Esophagus squamous epithelium (tissue), 5 donors: ENCODE measurements at regions not wholly inside any gene's neighbourhood (a gene's known extent, or its start where the extent isn't known, plus 50 kb on each side); places are given as distances from the start of the nearest gene placed in this dataset.

Experiments
- DNase-seq: peaks from one replicate; lab custom pipeline; 2025; lab: John Stamatoyannopoulos, UW
- H3K27ac ChIP-seq, 4 donors: fragments of 200-600 bp; sonication (generic); one replicate each; pipeline ENCODE4 v1.5.1; 2016 to 2019; ENCODE audit warnings: mild to moderate bottlenecking in 1 of 4
- H3K27me3 ChIP-seq, 4 donors: fragments of 200-600 bp; sonication (generic); 1 replicate in 3 of 4; 2 replicates in 1 of 4; pipeline versions ENCODE4 v1.5.1 to v1.6.0; 2017 to 2021; ENCODE audit warnings: antibody characterized with exemption in 1 of 4
- H3K36me3 ChIP-seq, 3 donors: fragments of 200-600 bp; sonication (generic); one replicate each; pipeline ENCODE4 v1.5.1; 2016 to 2019
- H3K4me1 ChIP-seq, 3 donors: fragments of 200-600 bp; sonication (generic); one replicate each; pipeline ENCODE4 v1.5.1; 2017 to 2019
- H3K4me3 ChIP-seq, 4 donors: fragments of 200-600 bp; sonication (generic); 1 replicate in 3 of 4; 2 replicates in 1 of 4; pipeline ENCODE4 v1.5.1; 2016 to 2019; ENCODE audit warnings: mild to moderate bottlenecking in 2 of 4, moderate library complexity in 1 of 4
- H3K9me3 ChIP-seq, 3 donors: fragments of 200-600 bp; sonication (generic); one replicate each; pipeline ENCODE4 v1.5.1; 2016 to 2019
- POLR2A ChIP-seq, 4 donors: fragments of 450-650 bp; IDR thresholded peaks; one replicate each; pipeline ENCODE4 v1.6.1; 2017; ENCODE audit warnings: antibody characterized with exemption in 4 of 4, mild to moderate bottlenecking in 4 of 4, moderate library complexity in 3 of 4
- WGBS, 2 donors: methylation state at CpG; one replicate each; pipeline ENCODE4 v1.1.5; 2018; 5-methylcytosine and 5-hydroxymethylcytosine counted together
- intact Hi-C: fragments of 100-400 bp; cut with DNase I; formaldehyde crosslinking; loops from one replicate; pipeline ENCODE4 v1.15.0; 2022
- TF ChIP-seq, protein P1 (sequence below), 6 experiments: fragments of 450-650 bp in 4 of 6; fragments of 200-600 bp in 2 of 6; sonication (generic) in 2 of 6; IDR thresholded peaks; one replicate each; pipeline ENCODE4 v1.5.1; 2016 to 2019; ENCODE audit warnings: antibody characterized with exemption in 6 of 6, mild to moderate bottlenecking in 4 of 6, moderate library complexity in 4 of 6
- donor health status: DM: yes; HTN: yes; CAD: no.

DNA sequence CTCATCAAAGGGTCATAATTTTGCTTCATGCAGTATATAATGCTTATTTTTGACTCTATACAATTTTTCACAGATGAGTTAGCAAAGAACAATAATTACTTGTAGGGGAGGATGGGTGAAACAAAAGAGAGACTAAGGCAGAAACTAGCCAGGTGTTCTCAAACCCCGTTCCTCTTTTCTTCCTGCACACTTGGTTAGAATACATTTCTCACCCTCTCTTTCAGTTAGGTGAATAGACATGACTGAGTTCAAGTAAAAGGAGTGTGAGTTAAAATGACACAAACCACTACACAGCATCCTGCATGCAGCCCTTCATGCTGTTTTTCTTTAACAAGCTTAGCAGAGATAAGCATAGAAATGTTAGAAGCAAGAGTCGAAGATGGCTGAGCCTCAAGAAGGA lies 922.2 kb downstream of the TBL1XR1 start:
- H3K36me3 ChIP-seq, result no peaks in the 10 kb centered on the region
- WGBS, 2 donors, result 61% methylated on average over 2 of the region's 2 CpGs
- H3K4me3 ChIP-seq, result no peak overlapping the region
- H3K9me3 ChIP-seq, result no peaks in the 10 kb centered on the region
- DNase-seq, result no peak
- peaks cover 0 to 12% (median 0%) of the 10 kb centered on the region in 3 donors for H3K4me1 ChIP-seq
- intact Hi-C loops, result no loop called here
- no peak overlapping the region for H3K27ac ChIP-seq
- TF ChIP-seq, protein P1, sequence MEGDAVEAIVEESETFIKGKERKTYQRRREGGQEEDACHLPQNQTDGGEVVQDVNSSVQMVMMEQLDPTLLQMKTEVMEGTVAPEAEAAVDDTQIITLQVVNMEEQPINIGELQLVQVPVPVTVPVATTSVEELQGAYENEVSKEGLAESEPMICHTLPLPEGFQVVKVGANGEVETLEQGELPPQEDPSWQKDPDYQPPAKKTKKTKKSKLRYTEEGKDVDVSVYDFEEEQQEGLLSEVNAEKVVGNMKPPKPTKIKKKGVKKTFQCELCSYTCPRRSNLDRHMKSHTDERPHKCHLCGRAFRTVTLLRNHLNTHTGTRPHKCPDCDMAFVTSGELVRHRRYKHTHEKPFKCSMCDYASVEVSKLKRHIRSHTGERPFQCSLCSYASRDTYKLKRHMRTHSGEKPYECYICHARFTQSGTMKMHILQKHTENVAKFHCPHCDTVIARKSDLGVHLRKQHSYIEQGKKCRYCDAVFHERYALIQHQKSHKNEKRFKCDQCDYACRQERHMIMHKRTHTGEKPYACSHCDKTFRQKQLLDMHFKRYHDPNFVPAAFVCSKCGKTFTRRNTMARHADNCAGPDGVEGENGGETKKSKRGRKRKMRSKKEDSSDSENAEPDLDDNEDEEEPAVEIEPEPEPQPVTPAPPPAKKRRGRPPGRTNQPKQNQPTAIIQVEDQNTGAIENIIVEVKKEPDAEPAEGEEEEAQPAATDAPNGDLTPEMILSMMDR (IDR thresholded peaks at IDR 0.05), result no peak
- no peak for TF ChIP-seq POLR2A (IDR thresholded peaks at IDR 0.05)
- H3K27me3 ChIP-seq, result peaks cover 0 to 6% (median 0%) of the 10 kb centered on the region in 4 donors

DNA sequence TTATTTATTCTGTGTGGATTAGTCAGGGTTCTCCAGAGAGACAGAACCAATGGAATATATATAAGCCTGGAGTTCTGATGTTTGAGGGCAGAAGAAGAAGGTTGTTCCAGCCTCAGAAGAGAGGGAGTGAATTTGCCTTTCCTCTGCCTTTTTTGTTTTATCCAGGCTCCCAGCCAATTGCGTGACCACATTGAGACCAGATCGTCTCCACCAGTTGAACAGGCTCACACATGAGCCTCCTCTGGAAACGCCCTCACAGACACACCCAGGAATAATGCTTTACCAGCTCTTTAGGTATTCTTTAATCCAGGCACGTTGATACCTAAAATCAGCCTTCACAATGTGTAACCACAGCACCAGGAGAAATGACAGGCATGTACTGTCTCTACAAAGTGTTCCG lies 923.1 kb downstream of the TBL1XR1 start:
- no peaks in the 10 kb centered on the region for H3K9me3 ChIP-seq
- TF ChIP-seq, protein P1 (IDR thresholded peaks at IDR 0.05), result no peak
- TF ChIP-seq POLR2A (IDR thresholded peaks at IDR 0.05), result no peak
- H3K4me3 ChIP-seq, result no peak overlapping the region
- H3K27ac ChIP-seq, result no peak overlapping the region
- WGBS, 2 donors, result 30 to 33% methylated on average over 5 of the region's 5 CpGs
- H3K27me3 ChIP-seq, result peaks cover 0 to 6% (median 0%) of the 10 kb centered on the region in 4 donors
- no peaks in the 10 kb centered on the region for H3K36me3 ChIP-seq
- intact Hi-C loops, result no loop called here
- DNase-seq, result no peak
- peaks cover 0 to 12% (median 0%) of the 10 kb centered on the region in 3 donors for H3K4me1 ChIP-seq

GRCh38 chr3:176262071-176262470 lies 935.2 kb downstream of the TBL1XR1 start:
- TF ChIP-seq, protein P1 (IDR thresholded peaks at IDR 0.05), result no peak
- 80 to 92% methylated on average over 6 to 7 of the region's 8 CpGs for WGBS, 2 donors
- intact Hi-C loops, result no loop called here

DNA sequence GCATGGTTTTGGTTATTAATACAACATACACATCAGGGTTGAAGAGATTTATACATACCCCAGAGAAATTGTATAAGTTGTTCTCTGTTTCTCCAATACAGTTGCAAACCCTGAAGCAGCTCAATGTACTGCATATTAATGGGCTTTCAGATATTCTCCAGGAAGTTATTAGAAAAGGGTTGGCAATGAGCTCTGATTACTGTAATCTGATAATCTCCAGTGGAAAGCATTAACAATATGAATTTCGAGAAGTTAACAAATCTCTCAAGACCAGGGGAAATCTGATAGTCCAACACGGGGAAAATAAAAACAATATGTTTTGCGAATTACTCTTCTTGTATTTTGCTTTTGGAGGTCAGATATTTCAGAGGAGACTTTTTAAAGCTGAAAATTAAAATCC lies 950.1 kb downstream of the TBL1XR1 start:
- WGBS, 2 donors, result 68 to 70% methylated on average over 3 of the region's 3 CpGs
- no peak overlapping the region for H3K27ac ChIP-seq
- no peak overlapping the region for H3K4me3 ChIP-seq
- no peak for DNase-seq
- TF ChIP-seq POLR2A (IDR thresholded peaks at IDR 0.05), result no peak
- TF ChIP-seq, protein P1 (IDR thresholded peaks at IDR 0.05), result no peak
- H3K4me1 ChIP-seq, result no peaks in the 10 kb centered on the region
- no peaks in the 10 kb centered on the region for H3K36me3 ChIP-seq
- H3K9me3 ChIP-seq, result no peaks in the 10 kb centered on the region
- no peaks in the 10 kb centered on the region for H3K27me3 ChIP-seq
- intact Hi-C loops, result no loop called here

More at GRCh38 chr3:176262071-176262470, 935.2 kb downstream of the TBL1XR1 start:
- no peaks in the 10 kb centered on the region for H3K27me3 ChIP-seq
- H3K36me3 ChIP-seq, result no peaks in the 10 kb centered on the region
- DNase-seq, result no peak
- H3K4me3 ChIP-seq, result no peak overlapping the region
- H3K4me1 ChIP-seq, result no peaks in the 10 kb centered on the region
- H3K27ac ChIP-seq, result no peak overlapping the region
- H3K9me3 ChIP-seq, result peaks cover 0 to 15% (median 4%) of the 10 kb centered on the region in 3 donors

GRCh38 chr3:176219970-176220369 lies 977.3 kb downstream of the TBL1XR1 start:
- Histone ChIP-seq H3K36me3 (no peaks in the 10 kb centered on the region), H3K4me1 (no peaks in the 10 kb centered on the region), H3K4me3 (no peak overlapping the region), H3K9me3 (no peaks in the 10 kb centered on the region), H3K27ac (no peak overlapping the region), H3K27me3 (no peaks in the 10 kb centered on the region)
- no peak for TF ChIP-seq POLR2A (IDR thresholded peaks at IDR 0.05)
- TF ChIP-seq, protein P1 (IDR thresholded peaks at IDR 0.05), result no peak
- WGBS, 2 donors, result 63 to 65% methylated on average over 4 of the region's 4 CpGs
- DNase-seq, result no peak
- intact Hi-C loops, result no loop called here
